Parathyroid adenoma (tissue), 2 donors: ENCODE measurements at regions not wholly inside any gene's neighbourhood (a gene's known extent, or its start where the extent isn't known, plus 50 kb on each side); places are given as distances from the start of the nearest gene placed in this dataset.

Experiments used
- H2AFZ ChIP-seq: fragments of 300-600 bp; sonication (generic); one replicate; pipeline ENCODE4 v1.7.0; 2017; ENCODE audit warnings: antibody characterized with exemption, mild to moderate bottlenecking
- H3K27ac ChIP-seq: fragments of 300-600 bp; sonication (generic); one replicate; pipeline ENCODE4 v1.7.0; 2017
- H3K27me3 ChIP-seq: fragments of 300-600 bp; sonication (generic); one replicate; pipeline ENCODE4 v1.7.0; 2017; ENCODE audit warnings: low read length; ENCODE audit not compliant: control insufficient read depth, insufficient read depth
- H3K36me3 ChIP-seq: fragments of 300-600 bp; sonication (generic); one replicate; pipeline ENCODE4 v1.7.0; 2017; ENCODE audit warnings: low read length; ENCODE audit not compliant: control insufficient read depth, insufficient read depth
- H3K4me1 ChIP-seq: fragments of 300-600 bp; sonication (generic); one replicate; pipeline ENCODE4 v1.7.0; 2017; ENCODE audit warnings: control low read depth
- H3K4me2 ChIP-seq: fragments of 300-600 bp; sonication (generic); one replicate; pipeline ENCODE4 v1.7.0; 2017; ENCODE audit warnings: low read length
- H3K4me3 ChIP-seq: fragments of 300-600 bp; sonication (generic); one replicate; pipeline ENCODE4 v1.7.0; 2017; ENCODE audit warnings: low read depth, low read length
- H3K79me2 ChIP-seq: fragments of 300-600 bp; sonication (generic); one replicate; pipeline ENCODE4 v1.7.0; 2017; ENCODE audit warnings: control low read depth
- H3K9ac ChIP-seq: fragments of 300-600 bp; sonication (generic); one replicate; pipeline ENCODE4 v1.7.0; 2017; ENCODE audit warnings: mild to moderate bottlenecking
- H3K9me3 ChIP-seq: fragments of 300-600 bp; sonication (generic); one replicate; pipeline ENCODE4 v1.7.0; 2017; ENCODE audit warnings: low read length; ENCODE audit not compliant: control insufficient read depth
- TF ChIP-seq, protein P1 (sequence below): fragments of 300-600 bp; sonication (generic); IDR thresholded peaks from one replicate; pipeline ENCODE4 v1.7.0; 2017; ENCODE audit warnings: antibody characterized with exemption, mild to moderate bottlenecking
- donor health status: primary hyperparathyroidism.

DNA sequence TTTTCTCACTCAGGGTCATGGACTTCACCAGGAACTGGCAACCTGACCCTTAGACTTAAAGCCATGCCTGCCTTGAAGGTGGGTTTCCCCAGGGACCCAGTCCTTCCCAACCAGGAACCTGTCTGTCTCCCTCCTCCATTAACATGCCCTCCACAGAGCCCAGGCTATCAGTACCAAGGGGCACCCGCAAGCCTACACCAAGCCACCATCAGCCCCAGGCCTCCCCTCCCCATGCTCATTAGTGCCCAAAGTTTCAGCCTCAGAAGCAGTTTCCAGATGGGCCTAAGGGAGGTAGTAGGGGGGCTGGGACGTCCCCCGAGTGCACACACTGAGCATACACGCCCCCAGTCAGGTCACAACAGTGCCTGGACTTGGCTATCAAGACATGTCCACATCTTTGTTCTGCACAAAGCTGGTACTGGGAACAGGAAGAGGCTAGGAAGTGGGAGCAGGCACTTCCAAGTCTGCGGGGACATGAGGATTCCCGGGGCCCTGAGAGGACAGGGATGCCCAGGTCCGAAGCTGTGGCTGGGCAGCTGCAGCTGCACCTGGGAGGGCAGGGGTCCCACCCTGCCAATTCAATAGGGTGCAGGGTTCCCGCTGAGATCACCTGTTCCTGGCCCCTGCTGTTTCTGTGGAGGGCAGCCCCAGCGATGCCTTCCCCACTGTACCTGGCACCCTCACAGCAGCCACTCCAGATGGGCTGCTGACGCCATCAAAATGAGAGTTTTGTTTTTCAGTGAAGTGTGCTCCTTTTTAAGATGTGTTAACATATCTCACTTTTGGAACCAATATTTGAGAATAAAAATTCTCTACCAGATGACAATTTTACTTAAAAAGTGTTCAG lies 731.4 kb downstream of the NR4A2 start:
- Histone ChIP-seq H3K4me2 (no peak overlapping the region), H3K27ac (no peak overlapping the region), H3K9me3 (no peaks in the 10 kb centered on the region), H2AFZ (no peak overlapping the region), H3K4me3 (no peak overlapping the region), H3K79me2 (no peaks in the 10 kb centered on the region), H3K9ac (no peak overlapping the region), H3K36me3 (no peaks in the 10 kb centered on the region), H3K27me3 (no peaks in the 10 kb centered on the region), H3K4me1 (no peaks in the 10 kb centered on the region)
- TF ChIP-seq, protein P1, sequence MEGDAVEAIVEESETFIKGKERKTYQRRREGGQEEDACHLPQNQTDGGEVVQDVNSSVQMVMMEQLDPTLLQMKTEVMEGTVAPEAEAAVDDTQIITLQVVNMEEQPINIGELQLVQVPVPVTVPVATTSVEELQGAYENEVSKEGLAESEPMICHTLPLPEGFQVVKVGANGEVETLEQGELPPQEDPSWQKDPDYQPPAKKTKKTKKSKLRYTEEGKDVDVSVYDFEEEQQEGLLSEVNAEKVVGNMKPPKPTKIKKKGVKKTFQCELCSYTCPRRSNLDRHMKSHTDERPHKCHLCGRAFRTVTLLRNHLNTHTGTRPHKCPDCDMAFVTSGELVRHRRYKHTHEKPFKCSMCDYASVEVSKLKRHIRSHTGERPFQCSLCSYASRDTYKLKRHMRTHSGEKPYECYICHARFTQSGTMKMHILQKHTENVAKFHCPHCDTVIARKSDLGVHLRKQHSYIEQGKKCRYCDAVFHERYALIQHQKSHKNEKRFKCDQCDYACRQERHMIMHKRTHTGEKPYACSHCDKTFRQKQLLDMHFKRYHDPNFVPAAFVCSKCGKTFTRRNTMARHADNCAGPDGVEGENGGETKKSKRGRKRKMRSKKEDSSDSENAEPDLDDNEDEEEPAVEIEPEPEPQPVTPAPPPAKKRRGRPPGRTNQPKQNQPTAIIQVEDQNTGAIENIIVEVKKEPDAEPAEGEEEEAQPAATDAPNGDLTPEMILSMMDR, result no peak

DNA sequence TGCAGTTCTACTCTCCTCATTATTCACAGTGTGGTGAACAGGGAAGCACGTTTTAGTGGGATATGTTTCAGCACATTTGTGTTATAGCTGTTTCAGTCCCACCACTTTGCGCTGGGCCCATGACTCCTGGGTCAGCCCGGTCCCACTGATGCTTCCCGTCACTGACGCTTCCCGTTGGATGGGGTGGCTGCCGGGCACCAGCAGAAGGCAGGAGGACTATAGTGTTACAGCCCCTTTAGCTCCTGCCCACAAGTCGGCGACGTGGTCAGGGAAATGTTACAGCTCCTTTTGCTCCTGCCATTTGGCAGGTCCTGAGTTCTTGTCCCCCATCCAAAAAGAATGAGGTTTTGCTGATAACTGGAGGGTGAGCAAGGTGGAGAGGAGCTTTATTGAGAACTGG lies 732.2 kb downstream of the NR4A2 start:
- H2AFZ ChIP-seq, result no peak overlapping the region
- H3K36me3 ChIP-seq, result no peaks in the 10 kb centered on the region
- H3K4me1 ChIP-seq, result no peaks in the 10 kb centered on the region
- no peaks in the 10 kb centered on the region for H3K79me2 ChIP-seq
- no peaks in the 10 kb centered on the region for H3K27me3 ChIP-seq
- H3K27ac ChIP-seq, result no peak overlapping the region
- H3K4me3 ChIP-seq, result no peak overlapping the region
- TF ChIP-seq, protein P1, result no peak
- no peak overlapping the region for H3K4me2 ChIP-seq
- H3K9ac ChIP-seq, result no peak overlapping the region
- no peaks in the 10 kb centered on the region for H3K9me3 ChIP-seq

DNA sequence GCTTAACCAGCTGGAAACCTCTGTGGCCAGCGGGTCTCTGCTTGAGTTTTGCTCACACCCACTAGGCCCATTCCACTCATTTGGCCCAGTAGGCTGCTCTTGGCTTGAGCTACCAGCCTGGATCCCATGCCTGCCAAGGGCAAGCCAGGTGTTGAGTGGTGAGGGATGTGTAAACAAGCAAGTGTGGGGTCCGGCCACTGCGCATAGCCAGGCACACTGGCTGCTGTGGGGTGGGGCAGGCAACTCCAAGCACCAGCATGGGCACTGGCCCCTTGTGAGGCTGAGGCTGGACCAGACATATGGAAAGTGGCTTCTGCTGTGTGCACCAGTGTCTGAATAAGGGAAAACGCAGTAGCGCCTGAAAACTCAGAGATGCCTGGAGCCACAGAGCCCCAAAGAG lies 732.7 kb downstream of the NR4A2 start:
- H2AFZ ChIP-seq, result no peak overlapping the region
- no peaks in the 10 kb centered on the region for H3K36me3 ChIP-seq
- H3K9me3 ChIP-seq, result no peaks in the 10 kb centered on the region
- no peak overlapping the region for H3K9ac ChIP-seq
- H3K27me3 ChIP-seq, result no peaks in the 10 kb centered on the region
- H3K79me2 ChIP-seq, result no peaks in the 10 kb centered on the region
- H3K4me1 ChIP-seq, result no peaks in the 10 kb centered on the region
- TF ChIP-seq, protein P1, result no peak
- H3K4me2 ChIP-seq, result no peak overlapping the region
- no peak overlapping the region for H3K27ac ChIP-seq
- no peak overlapping the region for H3K4me3 ChIP-seq

DNA sequence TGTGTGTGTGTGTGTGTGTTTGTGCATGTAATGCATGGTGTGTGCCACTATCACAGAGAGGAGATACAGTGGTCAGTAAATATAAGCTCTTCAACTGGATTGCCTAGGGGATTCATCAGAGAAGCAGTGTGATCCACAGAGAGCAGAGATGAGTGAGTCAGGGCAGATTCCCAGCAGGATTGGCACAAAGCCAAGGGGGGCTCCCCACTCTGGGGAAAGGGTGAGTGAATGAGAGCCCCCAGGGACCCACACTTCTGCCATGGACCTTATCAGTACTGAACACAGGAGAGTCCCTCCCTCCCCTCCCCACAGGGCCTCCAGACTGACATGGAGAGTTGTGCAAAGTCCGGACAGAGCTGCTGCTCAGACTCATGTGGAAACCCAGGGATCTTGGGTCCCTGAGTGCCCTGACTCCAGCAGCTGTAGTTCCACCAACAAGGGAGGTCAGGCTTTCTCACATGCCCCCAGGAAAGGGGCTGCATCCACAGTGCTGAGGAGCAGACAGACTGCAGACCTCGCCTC lies 748.8 kb downstream of the NR4A2 start:
- Histone ChIP-seq H3K79me2 (no peaks in the 10 kb centered on the region), H3K27me3 (no peaks in the 10 kb centered on the region), H3K36me3 (no peaks in the 10 kb centered on the region)

More for the DNA sequence above, 748.8 kb downstream of the NR4A2 start:
- TF ChIP-seq, protein P1, result no peak
- Histone ChIP-seq H3K4me3 (no peak overlapping the region), H3K4me1 (no peaks in the 10 kb centered on the region), H3K9ac (no peak overlapping the region), H2AFZ (no peak overlapping the region), H3K4me2 (no peak overlapping the region), H3K9me3 (no peaks in the 10 kb centered on the region), H3K27ac (no peak overlapping the region)
